H54 (cell line): ENCODE measurements at regions not wholly inside any gene's neighbourhood (a gene's known extent, or its start where the extent isn't known, plus 50 kb on each side); places are given as distances from the start of the nearest gene placed in this dataset.

ENCODE experiments used
- DNase-seq: peaks from one replicate; pipeline ENCODE4 v3.0.0; 2011; ENCODE audit warnings: low spot score, mixed read lengths; ENCODE audit not compliant: insufficient read length
- FAIRE-seq: peaks from 3 replicates; lab custom pipeline; 2011; peaks lifted over from hg19 to GRCh38; lab: Jason Lieb, UNC
- POLR2A ChIP-seq: IDR thresholded peaks from 2 replicates; pipeline ENCODE4 v1.6.1; 2011; ENCODE audit warnings: low read depth, mild to moderate bottlenecking, low read length

DNA sequence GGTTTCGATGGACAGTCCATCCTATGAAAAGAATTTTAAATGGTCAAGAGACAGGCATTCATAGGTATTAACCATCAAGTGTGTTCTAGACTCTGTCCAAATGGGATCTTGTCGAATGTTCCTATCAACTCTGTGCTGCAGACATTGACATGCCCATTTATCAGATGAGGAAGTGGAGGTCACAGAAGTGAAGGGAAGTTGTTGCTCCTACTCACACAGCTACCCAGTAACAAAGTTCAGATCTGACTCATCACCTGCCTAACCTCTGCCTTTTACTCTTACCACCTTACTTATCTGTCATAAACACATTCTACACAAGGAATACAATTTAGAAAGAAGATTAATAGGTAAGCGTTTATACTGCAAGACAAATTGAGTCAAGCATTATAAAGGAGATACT, 426.2 kb upstream of the BRINP1 start:
- no peak for TF ChIP-seq POLR2A
- peak; percentile 6 for FAIRE-seq
- no peak for DNase-seq

DNA sequence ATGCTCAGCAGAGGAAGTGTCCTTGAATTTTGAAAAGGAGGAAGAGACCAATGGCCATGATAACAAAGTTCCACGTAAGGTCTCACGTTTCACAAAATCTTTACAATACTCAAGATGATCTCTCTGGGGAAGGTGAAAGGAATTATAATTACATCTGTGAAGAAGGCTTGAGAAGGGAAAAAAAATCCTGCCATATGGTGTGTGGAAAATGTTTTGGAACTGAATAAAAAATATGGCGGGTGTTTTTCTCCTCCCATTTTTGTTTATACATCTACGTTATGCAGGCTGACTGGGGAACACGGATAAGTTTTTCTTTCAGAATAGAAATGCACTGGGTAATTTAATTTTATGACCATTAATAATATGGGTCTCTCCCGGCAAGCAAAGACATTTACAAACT, 425.6 kb upstream of the BRINP1 start:
- no peak for TF ChIP-seq POLR2A
- FAIRE-seq (no peak), DNase-seq (no peak)

GRCh38 chr9:119793218-119793617, 424.0 kb upstream of the BRINP1 start:
- FAIRE-seq (no peak), DNase-seq (no peak)
- TF ChIP-seq POLR2A: no peak

DNA sequence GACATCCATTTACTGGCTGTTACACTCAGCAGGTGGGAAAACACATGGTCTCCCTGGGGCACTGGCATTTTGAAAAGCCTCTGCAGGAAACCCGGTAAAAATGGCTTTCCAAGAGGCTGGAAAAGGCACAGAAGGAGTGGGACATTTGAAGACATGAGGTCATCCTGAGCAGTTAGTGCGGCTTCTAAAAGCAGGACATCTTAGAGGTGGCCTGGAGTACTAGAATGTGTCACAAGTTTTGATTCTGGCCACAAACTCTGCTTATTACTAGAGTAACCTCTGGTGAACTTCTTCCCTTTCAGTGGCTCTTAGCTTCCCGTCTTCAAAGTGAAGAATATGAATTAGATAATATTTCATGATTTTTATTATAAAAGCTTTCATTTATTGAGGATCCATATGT, 423.0 kb upstream of the BRINP1 start:
- FAIRE-seq (no peak), DNase-seq (no peak)
- TF ChIP-seq POLR2A: no peak

GRCh38 chr9:119789987-119790386, 420.8 kb upstream of the BRINP1 start:
- FAIRE-seq (no peak), DNase-seq (no peak)
- TF ChIP-seq POLR2A: no peak

DNA sequence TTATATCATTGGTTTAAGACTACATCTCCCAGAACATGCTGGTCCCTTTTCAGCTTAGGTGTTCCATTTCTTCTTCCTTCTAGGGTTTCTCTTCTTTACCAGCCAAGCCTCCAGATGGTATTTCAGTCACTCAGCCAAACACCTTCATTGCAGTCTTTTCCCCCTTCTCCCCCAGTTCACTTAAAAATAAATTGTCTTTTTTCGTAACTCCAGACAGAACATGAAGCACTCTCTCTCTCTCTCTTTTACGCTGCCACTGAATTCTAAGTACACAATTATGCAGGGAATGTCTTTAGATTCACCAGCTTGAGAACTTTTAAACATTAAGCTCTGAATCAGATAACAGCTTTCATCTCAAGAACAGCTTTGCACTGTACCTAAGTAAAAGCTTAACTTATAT, 419.7 kb upstream of the BRINP1 start:
- no peak for TF ChIP-seq POLR2A
- DNase-seq (no peak), FAIRE-seq (no peak)

- FAIRE-seq (no peak), DNase-seq (no peak)
- TF ChIP-seq POLR2A: no peak
These were observed 412.7 kb upstream of the BRINP1 start for GRCh38 chr9:119781886-119782285.

DNA sequence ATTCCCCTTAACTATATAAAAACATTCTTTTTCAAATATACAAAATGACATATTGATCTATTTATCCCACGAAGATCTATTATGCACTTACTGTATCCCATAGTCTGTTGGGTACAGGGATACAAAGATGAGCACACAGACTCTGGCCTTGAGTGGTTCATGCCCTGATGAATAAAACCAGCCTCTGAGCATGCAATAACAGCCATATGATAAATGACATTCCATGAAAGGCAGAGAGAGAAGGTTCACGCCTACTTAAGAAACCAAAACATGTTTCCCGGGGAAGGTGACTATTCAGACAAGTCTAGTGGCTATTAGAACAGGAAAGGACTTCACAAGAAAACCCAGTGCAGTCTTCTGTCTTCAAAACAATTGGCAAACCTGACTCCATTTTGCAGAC, 406.2 kb upstream of the BRINP1 start:
- FAIRE-seq: no peak
- DNase-seq: no peak
- TF ChIP-seq POLR2A: no peak

GRCh38 chr9:119773823-119774222, 404.6 kb upstream of the BRINP1 start:
- no peak for TF ChIP-seq POLR2A
- DNase-seq: no peak
- FAIRE-seq: no peak

DNA sequence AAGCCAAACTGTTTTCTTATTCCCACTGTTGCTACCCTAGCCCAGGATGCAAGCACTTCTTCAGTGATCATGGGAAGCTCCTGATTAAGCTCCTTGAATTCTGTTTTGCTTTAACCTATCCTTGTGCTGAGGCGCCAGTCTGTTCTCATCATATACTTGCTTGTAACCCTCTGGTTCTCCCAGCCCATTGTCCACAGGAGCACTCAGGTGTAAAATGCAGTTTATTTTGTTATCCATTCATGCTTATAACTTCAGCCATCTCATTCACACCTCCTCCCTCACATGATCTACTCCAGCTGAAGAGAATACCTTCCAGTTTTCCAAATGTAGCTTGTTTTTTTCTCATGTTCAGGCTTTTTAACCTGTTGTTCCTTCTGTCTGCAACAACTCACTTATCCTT, 402.1 kb upstream of the BRINP1 start:
- FAIRE-seq: no peak
- no peak for DNase-seq
- no peak for TF ChIP-seq POLR2A

DNA sequence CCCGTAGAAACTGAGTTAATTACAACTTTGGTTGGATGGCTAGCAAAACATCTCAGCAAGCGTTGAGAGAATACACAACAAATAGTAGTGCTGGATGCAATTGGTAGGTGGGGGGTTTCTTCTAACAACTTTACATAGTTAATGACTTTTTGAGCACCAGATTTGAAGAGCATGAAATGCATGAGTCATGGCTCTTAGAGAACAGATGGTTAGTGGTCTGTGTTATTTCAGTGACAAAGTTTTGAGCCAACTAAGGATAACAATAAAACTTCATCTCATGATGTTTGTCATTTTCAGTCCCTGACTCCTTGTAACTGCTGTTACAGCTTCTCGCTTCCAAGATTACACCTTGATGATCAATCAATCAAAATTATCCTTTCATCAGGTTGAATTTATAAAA, 399.0 kb upstream of the BRINP1 start:
- FAIRE-seq (no peak), DNase-seq (no peak)
- no peak for TF ChIP-seq POLR2A

GRCh38 chr9:119765632-119766175, 396.5 kb upstream of the BRINP1 start:
- DNase-seq (no peak), FAIRE-seq (no peak)
- TF ChIP-seq POLR2A: no peak

DNA sequence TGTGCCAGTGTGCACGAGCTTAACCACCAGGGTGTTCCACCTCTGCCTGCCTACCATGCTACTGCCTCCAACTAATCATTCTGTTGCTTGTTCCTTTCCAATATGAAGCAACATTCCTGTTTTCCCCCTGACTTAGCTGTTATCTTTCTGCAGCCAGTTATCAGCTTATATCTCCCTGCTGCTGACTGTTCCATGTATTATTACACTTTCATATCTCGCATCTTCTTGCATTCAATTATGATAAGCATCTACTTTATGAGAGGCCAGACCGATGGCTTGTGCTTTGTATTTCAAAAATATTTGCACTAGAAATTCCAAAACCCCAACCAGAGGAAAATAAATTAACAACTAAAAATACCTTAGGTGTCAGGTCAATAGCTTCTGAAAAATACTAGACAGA, 394.0 kb upstream of the BRINP1 start:
- no peak for DNase-seq
- no peak for FAIRE-seq
- no peak for TF ChIP-seq POLR2A

GRCh38 chr9:119761812-119762211, 392.6 kb upstream of the BRINP1 start:
- DNase-seq (no peak), FAIRE-seq (no peak)
- TF ChIP-seq POLR2A: no peak

DNA sequence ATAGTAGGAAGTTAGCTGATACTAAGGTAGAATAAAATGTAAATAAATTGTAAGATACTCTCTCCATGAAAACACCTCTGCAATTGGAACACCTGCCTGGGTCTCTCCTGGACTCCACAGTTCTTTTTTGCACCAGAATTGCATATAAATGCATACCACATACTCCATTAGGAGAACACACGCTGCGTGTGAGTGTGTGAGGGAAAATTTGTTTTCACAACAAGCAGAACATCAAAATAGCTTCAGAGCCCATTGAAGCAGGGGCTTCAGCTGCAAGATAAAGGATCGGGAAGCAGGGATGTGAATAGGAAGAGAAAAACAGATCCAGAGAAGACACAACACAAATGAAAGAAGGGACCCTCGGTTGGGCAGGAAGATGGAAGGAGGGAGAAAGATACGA, 389.8 kb upstream of the BRINP1 start:
- FAIRE-seq (no peak), DNase-seq (no peak)
- no peak for TF ChIP-seq POLR2A

- no peak for TF ChIP-seq POLR2A
- no peak for DNase-seq
- no peak for FAIRE-seq
These were observed 389.0 kb upstream of the BRINP1 start for GRCh38 chr9:119758241-119758640.

- no peak for TF ChIP-seq POLR2A
- no peak for FAIRE-seq
- DNase-seq: no peak
These were observed 370.2 kb upstream of the BRINP1 start for GRCh38 chr9:119739476-119739875.
